ENCODE measurements at regions not wholly inside any gene's neighbourhood (a gene's known extent, or its start where the extent isn't known, plus 50 kb on each side); places are given as distances from the start of the nearest gene placed in this dataset.

DNA sequence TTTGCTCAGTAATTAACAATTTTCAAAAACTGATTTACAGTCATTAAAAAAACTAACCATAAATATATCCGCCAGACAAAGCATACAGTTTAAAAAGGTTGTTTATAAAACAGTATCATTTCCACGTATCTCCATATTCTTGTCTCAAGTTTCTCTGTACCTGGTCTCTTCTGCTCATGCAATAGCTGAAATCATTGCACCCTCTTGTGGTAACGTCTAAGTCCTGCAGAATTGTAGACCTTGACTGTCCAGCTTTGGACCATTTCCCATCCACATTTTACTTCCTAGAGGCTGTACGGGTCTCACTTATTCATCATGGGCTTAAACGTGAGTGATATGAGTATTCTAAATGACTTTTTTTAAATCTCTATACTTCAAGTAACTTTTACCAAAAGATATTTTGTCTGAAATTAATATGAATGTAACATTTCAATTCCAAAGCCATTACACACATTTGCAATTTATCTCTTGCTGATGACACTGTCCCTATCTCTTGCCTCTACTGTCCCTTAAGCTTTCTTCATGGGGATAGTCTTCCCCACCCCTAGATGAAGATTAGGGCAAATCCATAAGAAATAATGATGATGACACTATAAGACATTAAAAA lies 118.5 kb downstream of the BTC start:
- TF ChIP-seq, protein P1, sequence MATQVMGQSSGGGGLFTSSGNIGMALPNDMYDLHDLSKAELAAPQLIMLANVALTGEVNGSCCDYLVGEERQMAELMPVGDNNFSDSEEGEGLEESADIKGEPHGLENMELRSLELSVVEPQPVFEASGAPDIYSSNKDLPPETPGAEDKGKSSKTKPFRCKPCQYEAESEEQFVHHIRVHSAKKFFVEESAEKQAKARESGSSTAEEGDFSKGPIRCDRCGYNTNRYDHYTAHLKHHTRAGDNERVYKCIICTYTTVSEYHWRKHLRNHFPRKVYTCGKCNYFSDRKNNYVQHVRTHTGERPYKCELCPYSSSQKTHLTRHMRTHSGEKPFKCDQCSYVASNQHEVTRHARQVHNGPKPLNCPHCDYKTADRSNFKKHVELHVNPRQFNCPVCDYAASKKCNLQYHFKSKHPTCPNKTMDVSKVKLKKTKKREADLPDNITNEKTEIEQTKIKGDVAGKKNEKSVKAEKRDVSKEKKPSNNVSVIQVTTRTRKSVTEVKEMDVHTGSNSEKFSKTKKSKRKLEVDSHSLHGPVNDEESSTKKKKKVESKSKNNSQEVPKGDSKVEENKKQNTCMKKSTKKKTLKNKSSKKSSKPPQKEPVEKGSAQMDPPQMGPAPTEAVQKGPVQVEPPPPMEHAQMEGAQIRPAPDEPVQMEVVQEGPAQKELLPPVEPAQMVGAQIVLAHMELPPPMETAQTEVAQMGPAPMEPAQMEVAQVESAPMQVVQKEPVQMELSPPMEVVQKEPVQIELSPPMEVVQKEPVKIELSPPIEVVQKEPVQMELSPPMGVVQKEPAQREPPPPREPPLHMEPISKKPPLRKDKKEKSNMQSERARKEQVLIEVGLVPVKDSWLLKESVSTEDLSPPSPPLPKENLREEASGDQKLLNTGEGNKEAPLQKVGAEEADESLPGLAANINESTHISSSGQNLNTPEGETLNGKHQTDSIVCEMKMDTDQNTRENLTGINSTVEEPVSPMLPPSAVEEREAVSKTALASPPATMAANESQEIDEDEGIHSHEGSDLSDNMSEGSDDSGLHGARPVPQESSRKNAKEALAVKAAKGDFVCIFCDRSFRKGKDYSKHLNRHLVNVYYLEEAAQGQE (IDR thresholded peaks at IDR 0.05; ENCODE audit: low read depth) = no peak
- no peak for TF ChIP-seq NFIC (IDR thresholded peaks at IDR 0.05)
- TF ChIP-seq TAF1 (IDR thresholded peaks at IDR 0.05; ENCODE audit: low read depth) = no peak
- TF ChIP-seq CREB1 (IDR thresholded peaks at IDR 0.05; ENCODE audit: low read depth) = no peak
- TF ChIP-seq EP300 (IDR thresholded peaks at IDR 0.05; ENCODE audit: borderline replicate concordance) = no peak
- TF ChIP-seq ZBTB7A (IDR thresholded peaks at IDR 0.05; ENCODE audit: low read depth) = no peak

Data from Ishikawa (cell line).